ENCODE measurements at regions not wholly inside any gene's neighbourhood (a gene's known extent, or its start where the extent isn't known, plus 50 kb on each side); places are given as distances from the start of the nearest gene placed in this dataset.
"Not testable (repeated sequence)": the region's sequence is repeated elsewhere in the genome, so short reads cannot be mapped to it uniquely, and the experiment has no call there.

DNA sequence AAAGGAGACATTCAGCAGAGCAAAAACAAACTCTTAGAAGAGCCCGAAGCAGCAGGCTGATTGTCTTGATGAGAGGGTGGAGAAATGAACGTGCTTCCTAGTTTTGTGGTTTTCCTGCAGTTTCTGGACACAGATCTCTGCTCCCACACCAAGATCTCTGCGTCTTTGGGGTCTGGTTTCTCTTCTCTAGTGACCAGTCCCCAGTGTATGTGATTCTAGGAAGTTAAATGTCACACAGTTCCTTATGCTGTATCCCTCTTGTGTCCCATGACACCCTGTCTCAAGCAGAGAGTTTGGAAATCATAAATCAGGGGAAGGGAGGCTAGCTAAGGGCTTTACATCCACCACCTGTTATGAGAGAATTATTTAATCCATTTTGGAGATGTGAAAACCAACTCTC is 55.4 kb upstream of the KLF14 start:
- DNase-seq, result no peak

DNA sequence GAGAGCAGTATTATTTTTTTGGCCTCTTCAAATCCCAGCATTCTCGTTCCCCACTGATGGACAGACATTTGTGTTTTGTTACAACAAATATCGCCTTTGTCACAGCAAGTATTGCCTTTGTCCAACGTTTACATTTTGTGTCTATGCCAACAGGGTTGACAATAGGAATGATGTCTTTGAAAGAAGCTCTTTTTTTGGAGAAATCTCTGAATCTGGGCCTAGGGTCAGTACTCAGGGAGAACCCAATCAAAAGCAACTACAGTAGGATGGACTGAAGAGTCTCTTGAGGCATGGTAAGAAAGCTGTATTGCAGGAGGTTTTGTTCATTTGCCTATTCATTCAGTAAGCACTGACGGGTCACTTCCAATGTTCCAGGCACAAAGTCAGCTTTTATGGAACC is 57.7 kb upstream of the KLF14 start:
- no peak for DNase-seq

DNA sequence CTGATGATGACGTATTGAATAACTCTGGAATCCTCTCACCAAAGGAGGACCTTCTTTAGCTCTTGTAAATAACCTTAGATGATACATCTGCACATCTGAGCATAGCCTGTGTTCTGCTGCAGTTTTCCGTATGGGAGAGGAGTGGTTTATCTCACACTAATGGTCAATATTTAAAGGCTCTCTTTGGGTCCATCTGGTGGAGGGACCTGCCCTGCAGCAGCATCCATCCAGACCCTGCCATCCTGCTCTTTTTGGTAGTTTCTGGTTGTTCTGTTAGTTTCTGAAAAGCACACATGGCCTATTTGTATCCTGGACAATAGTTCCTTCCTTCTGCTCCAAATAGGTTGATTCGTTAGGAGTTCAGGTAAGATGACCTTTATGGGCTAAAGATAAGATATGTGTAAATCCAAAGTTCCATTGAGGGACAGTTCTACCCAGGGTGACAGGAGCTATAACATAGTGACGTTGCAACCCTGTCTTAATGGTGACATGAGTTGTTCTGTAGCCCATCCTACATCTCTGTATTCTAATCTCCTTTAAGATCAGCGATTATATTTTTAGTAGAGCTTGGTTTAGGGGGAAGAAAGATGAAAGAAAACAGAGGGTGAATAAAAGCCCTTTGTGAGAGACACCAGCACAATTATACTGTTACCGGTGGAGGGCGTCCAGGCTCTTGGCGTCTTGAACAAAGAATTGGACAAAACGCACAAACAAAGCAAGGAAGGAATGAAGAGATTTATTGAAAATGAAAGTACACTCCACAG is 60.0 kb upstream of the KLF14 start:
- no peak for DNase-seq

DNA sequence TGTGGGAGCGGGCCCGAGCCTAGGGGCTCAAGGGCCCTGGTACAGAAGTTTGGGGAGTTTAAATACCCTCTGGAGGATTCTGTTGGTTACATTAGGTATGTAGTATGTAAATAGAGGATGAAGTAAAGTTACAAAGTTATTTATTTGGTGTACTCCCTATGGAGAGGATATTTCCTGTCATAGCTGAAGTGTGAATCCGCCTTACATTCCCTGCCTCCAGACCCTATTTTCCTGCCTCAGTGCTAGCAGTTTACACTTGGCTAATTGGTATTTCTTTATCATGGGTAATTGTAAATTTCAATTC is 60.6 kb upstream of the KLF14 start:
- DNase-seq, result no peak

DNA sequence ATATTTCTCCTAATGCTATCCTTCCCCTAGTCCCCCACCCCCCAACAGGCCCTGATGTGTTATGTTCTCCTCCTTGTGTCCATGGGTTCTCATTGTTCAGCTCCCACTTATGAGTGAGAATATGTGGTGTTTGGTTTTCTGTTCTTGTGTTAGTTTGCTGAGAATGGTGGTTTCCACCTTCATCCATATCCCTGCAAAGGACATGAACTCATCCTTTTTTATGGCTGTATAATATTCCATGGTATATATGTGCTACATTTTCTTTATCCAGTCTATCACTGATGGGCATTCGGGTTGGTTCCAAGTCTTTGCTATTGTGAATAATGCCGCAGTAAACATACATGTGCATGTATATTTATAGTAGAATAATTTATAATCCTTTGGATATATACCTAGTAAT is 62.4 kb upstream of the KLF14 start:
- not testable (repeated sequence) for DNase-seq

DNA sequence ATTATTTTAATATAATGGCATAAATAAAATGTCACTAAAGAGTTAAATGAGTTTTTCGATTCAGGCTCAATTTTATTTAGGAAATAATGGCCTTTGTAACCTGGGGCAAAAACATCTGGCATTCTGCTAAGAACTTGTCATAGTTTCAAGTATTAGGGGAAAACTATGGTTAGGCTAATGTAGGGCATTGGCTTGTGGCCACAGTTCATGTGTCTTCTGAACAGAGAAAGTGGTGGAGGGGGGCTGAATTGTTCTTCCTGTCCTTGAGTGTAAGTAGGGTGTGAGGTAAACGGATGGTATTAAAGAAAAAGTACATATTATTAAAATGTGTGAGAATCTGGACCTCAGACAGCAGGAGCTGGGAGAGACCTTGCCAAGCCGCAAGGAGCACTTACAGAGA is 69.1 kb upstream of the KLF14 start:
- no peak for DNase-seq

DNA sequence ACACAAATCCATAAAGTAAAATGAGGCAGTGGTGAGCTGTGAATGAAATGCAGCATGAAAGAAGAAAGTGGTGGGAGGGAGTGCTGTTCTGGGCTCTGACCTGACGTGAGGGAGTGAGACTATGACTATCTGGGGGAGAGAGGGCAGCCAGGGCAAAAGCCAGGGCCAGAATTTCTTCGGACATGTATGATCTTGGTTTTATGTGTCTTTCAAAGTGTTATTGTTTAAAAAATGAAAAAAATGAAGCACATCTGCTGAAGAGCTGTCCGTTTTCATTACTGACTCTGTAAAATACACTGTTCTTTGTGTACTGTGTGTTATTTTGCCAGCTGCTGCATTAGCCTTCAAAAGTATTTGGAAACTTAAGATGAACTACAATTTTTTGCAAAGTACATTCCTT is 70.2 kb upstream of the KLF14 start:
- no peak for DNase-seq

DNA sequence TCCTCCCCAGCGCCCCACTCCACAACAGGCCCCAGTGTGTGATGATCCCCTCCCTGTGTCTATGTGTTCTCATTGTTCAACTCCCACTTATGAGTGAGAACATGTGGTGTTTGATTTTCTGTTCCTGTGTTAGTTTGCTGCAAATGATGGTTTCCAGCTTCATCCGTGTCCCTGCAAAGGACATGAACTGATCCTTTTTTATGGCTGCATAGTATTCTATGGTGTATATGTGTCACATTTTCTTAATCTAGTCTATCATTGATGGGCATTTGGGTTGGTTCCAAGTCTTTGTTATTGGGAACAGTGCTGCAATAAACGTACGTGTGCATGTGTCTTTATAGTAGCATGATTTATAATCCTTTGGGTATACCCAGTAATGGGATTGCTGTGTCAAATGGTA is 78.8 kb upstream of the KLF14 start:
- DNase-seq, result not testable (repeated sequence)

DNA sequence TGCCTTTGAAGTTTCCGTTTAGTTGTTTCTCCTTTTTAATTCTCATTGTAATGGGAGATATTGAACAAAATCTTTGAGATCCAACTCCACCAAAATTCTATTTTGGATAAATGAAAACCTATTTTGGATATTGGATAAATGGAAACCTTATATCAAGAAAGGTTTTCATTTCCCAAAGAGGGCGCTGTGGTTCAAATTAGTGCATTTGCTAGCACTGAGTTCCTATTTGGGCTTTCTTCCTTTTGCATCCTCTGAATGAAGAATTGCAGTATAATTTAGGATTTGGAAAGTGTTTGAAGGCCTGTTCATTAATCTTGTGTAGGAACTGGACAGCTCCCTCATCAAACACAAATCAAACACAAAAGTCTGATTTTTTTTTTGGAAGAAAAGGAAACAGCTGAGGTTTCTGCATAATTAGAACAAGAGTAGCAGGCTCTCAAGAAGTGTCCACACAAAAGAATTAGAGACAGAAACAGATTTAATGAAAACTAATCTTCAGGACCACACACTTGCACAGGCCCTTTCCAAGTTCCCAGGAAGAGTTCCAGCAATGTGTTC is 80.8 kb upstream of the KLF14 start:
- DNase-seq, result no peak

DNA sequence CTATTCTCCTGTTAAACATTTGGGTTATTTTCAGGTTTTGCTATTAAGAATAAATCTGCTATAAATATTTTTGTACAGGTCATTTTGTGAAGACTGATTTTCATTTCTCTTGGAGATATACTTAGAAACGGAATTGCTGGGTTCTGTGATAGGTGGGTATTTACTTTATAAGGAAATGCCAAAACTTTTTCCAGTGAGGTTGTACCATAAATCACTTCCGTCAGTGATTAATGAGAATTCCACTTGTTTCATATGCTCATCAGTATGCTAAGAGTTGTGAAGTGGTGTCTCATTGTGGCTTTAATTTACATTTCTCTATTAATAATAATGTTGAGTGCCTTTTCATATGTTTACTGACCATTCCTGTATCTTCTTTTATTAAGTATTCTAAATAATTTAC is 84.0 kb upstream of the KLF14 start:
- DNase-seq, result no peak

DNA sequence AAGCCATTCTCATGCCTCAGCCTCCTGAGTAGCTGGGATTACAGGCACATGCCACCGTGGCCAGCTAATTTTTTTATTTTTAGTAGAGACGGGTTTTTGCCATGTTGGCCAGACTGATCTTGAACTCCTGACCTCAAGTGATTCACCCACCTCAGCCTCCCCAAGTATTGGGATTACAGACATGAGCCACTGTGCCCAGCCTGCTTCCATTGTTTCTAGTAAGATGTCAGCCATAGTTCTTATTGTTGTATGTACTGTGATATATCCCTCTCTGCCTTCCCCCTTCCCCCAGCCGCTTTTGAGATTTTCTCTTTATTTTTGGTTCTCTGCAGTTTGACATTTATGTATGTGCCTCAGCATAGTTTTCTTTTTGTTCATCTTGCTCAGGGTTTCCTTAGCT is 87.9 kb upstream of the KLF14 start:
- DNase-seq, result no peak

DNA sequence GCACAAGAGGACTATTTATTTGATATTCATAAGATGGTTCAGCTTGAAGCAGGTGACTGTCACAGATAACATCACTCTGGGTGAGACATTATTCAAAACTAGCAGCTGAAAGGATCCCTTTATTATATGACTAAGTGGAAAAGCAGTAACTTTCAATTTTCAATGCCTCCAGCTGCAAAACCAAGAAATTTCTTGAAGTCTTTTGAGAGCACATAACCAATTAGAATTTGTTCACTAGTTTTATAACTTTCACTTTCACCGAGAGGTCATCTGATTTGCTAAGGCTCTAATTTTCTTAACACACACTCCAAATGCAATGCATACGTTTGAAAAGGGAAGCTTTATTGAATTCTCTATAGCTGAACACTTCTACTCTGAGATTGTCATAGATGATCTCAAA is 88.6 kb upstream of the KLF14 start:
- DNase-seq, result no peak

DNA sequence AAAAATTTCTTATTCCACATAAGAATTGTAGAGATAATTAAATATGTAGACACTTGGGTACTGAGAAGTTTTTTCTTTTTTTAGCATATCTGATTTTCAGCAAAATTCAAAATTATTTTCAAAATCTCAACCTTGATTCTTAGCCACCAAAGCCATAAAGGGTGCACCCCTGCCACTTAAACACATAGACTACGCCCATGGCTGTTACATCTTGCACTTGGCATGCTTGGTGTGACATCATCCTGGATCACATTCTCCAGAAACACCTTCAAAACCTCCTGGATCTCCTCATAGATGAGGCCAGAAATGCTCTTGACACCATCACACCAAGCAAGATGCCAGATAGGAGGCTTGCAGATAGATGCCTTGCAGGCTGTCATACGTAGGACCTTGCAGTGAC is 89.1 kb upstream of the KLF14 start:
- no peak for DNase-seq

DNA sequence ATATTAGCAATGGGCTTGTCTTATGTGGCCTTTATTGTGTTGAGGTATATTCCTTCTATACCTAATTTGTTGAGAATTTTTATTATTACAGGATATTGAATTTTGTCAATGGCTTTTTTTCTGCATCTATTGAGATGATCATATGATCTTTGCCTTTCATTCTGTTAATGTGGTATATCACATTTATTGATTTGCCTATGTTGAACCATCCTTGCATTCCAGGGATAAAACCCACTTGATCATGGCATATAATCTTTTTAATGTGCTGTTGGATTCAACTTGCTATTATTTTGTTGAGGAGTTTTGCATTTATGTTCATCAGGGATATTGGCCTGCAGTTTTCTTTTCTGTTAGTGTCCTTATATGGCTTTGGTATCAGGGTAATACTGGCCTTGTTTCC is 91.8 kb upstream of the KLF14 start:
- DNase-seq, result no peak

DNA sequence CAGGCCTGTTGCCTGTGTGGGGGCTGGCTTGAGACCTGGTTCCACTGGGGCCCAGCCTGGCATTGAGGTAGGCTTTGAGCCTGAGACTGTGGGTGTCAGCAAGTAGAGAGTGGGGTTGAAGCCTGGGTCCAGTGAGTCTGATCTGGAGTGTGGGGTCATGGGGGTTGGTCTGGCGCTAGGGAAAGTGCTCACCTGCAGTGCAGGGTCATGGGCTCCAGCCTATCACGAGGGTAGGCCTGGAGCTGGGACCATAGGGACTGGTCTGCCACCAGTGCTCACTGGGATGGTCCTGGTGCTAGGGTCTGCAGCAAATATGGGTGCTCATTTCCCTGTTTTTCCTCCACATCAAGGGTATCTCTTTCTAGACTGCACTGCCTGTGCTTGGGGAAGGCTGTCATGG is 95.4 kb upstream of the KLF14 start:
- no peak for DNase-seq

DNA sequence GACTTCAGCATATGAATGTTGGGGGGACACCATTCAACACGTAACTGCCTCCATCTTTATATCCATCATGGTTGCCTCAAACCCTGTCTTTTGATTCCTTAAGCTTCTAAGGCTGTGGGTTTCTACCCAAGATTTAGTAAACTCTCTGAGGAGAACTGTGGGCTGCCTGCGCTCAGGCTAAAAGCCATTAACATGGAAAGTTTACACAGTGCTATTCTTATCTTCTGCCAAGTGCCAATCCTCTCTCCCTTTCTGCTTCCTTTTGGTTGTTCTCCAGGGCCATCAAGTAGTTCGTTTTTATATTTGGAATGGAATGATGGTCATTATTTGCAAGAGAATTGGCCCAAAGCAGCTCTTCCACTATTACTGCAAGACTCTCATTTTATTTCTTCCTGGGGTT is 97.3 kb upstream of the KLF14 start:
- DNase-seq, result no peak

DNA sequence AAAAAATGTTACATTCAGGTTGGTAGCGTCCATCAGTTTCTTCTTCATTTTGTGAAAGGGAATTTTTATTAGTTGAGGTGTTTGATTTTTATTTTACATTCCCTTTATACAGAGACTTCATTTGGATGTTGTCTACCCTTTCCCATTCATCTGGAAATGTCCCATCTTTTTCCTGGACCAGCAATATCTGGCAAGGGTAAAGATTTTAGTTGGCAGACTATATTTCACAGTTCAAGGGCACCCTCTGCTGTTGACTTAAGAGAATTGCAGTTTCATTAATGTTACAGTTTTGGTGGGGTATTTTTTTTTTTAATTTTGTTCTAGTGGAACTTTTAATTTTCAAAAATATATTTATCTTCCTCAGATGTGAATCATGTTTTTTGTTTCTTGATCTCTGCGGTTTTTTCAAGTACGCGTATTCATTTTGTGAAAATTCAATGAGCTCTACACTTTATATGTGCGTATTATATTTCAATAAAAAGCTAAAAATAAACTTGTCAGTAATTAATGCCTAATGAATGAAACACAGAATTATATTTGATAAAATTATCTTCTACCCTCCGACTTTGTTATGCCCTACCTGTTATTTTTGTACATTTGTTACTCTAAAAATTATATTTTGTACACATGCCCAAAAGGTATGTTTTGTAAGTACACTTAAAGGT is 97.9 kb upstream of the KLF14 start:
- no peak for DNase-seq

DNA sequence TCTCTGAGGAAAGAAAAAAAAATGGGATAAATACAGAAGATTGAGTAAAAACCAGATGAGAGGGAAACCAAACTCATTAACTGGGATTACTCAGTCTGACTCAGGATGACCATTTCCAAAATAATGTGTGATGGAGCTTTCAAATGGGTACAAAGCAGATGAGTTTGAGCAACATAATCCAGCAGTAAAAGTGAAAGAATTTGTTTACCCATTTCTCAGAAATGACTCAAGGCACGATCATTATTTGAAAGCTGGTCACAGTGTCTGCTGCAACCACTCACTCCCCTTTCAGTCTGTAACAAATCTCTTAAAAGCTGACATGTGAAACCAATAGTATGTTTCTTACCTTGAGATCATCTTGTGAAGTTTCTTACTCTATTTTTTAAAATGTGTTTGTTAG is 104.7 kb upstream of the KLF14 start:
- no peak for DNase-seq

DNA sequence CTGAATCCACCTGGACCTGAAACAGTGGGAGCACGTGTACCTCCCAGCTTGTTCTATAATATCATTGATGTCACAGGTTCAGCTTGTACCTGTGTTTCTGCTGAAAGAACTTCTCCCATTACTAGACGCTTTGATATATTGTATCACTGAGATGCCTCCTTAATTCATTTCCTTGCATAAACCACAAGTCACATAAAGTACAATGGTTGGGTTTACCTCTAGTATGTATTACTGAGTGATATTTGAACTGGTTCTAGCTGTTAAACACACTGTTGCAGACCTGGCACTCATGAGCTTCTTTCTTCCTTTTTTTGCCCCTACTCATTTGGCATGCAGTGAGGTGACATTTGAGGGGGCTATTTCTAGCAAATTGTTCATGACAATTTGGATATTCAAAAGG is 106.6 kb upstream of the KLF14 start:
- DNase-seq, result no peak

DNA sequence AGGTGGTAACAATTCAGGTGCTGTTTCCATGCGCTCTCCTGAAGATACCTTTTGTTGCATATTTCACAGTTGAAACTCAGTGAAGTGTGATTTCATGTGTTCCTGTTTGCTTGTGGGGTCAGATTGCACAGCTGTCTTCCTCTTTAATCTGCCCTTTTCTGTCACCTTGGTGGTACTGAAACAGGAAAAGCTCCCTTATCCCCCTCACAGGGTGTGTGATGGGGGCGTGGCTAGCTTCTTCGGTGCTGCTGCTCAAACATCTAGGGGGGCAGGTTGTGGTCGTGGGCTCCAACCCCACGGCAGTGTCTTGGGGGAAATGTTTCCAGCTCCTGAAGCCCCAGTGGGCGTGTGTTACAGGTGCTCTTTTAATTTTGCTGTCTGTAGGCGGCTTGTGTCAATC is 107.4 kb upstream of the KLF14 start:
- peak; percentile 26 for DNase-seq

DNA sequence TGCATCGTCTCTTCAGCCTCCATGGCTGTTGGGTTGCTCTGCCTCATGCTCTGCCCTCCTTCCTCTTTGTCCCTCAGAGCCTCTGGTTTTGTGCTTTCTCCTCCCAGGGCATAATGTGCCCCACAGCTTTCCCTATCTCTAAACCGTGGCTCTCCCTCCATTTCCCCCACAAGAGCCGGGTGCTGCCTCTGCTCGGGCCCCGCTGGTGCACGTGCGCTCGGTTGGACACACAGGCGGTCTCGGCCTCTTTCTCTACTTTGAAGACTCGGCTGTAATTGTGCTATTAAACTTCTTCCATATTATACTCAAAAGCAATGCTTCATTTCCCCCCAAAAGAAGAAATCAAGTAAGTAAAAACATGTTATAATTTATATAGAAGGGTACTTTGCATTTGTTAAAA is 109.7 kb upstream of the KLF14 start:
- DNase-seq, result no peak

DNA sequence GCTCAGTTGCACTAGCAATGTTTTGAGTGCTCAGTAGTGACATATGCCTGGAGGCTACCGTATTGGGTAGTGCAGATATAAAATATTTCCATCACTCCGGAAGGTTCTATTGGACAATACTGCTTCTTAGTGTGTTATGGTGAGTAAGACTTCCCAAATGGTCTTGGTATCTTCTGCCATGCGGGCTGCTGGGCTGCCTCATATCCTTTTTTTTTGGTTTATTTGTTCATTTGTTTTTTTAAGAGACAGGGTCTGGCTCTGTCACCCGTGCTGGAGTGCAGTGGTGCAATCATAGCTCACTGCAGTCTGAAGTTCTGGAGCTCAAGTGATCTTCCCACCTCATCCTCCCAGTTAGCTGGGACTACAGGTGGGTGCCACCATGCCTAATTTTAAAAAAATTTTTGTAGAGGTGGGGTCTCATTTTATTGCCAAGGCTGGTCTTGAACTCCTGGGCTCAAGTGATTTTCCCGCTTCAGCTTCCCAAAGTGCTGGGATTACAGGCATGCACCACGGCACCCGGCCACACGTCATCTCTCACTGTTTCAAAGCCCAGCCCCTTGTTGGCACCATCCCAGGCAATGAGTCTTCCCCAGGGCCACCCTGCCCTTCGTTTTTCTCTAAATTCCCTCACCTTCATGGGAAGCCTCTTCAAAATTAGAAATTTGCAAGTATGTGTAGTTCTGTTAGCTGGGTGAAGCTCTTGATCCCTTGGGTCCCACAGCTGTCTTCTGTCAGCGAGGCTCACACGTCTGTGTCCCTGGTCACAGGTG is 111.0 kb upstream of the KLF14 start:
- DNase-seq, result no peak

DNA sequence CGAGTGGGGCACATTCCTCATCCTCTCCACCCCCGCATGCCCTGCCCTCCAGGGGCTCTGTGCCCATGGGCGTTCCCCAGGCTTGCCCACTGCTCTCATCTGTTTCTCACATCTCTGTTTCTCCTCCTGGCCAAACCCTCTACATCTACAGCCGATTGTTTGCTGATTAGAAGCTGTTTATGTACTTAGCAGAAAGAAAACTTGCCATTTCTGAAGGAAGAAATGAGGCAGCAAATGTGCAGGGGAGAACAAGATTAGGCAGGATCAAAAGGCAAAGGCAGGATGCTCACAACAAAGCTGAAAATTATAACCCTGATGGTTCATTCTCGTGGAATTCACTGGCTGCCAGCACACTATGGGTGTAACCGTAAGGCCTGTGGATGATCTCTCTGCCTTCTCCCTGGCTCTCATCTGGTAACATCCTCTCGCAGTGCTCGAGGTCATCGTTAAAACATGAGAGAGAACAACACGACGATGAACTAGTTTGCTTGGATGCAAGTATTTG is 111.6 kb upstream of the KLF14 start:
- DNase-seq, result no peak

DNA sequence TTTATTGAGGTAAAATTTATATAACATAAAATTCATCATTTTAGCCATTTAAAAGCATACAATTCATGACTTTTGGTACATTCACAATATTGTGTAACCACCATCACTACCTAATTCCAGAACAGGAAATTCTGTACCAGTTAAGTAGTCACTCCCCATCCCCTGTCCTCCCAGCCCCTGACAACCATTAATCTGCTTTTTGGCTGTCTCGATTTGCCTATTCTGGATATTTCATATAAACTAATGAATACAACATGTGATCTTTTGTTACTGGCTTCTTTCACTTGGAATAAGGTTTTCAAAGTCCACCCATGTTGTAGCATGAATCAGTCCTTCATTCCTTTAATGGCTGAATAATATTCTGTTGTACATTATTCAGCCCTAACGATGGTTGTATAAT is 115.6 kb upstream of the KLF14 start:
- no peak for DNase-seq

All from activated gamma-delta T cell treated with Interleukin-2 at 50 U/mL for 16 hours (primary cell).